B cell (primary cell): ENCODE measurements at regions not wholly inside any gene's neighbourhood (a gene's known extent, or its start where the extent isn't known, plus 50 kb on each side); places are given as distances from the start of the nearest gene placed in this dataset.

Experiments
- ATAC-seq: fragments of 200-7000 bp; cut with Tn5 transposase; one replicate; pipeline ENCODE4 v1.10.0; 2021; ENCODE audit warnings: low read depth, mild to moderate bottlenecking, moderate number of reproducible peaks, moderate library complexity
- CTCF ChIA-PET: fragments of 350-600 bp; sonication (Branson Sonifier 250); formaldehyde crosslinking; loops from one replicate; lab custom pipeline; 2021; ENCODE audit warnings: antibody characterized with exemption, inconsistent platforms; lab: Charles Lee
- POLR2A ChIA-PET: fragments of 350-600 bp; sonication (Branson Sonifier 250); formaldehyde crosslinking; loops from one replicate; lab custom pipeline; 2021; ENCODE audit warnings: antibody characterized with exemption; lab: Charles Lee
- DNase-seq: peaks from one replicate; pipeline ENCODE4 v3.0.0; 2013
- H2AFZ ChIP-seq: 2 replicates; pipeline ENCODE4 v1.6.1; 2012; ENCODE audit warnings: mild to moderate bottlenecking, low read depth, low read length; ENCODE audit not compliant: insufficient read depth, poor library complexity, severe bottlenecking
- H3K27ac ChIP-seq, 2 donors: 1 replicate in 1 of 2; 2 replicates in 1 of 2; pipeline ENCODE4 v1.5.1; 2012 to 2013; ENCODE audit warnings: low read length in 2 of 2, mild to moderate bottlenecking in 2 of 2, moderate library complexity in 1 of 2
- H3K27me3 ChIP-seq, 4 experiments: fragments of 200-600 bp in 1 of 4; sonication (generic) in 1 of 4; replicated peaks in 1 of 4; 1 replicate in 2 of 4; 2 replicates in 2 of 4; pipeline versions ENCODE4 v1.6.1 to v1.7.0; 2013 to 2016; ENCODE audit warnings: low read length in 3 of 4, mild to moderate bottlenecking in 2 of 4, mixed read lengths in 1 of 4, moderate library complexity in 1 of 4; ENCODE audit not compliant: insufficient read depth in 4 of 4, control insufficient read depth in 3 of 4; ENCODE audit errors: control extremely low read depth in 1 of 4
- H3K36me3 ChIP-seq, 2 experiments: replicated peaks in 1 of 2; 1 replicate in 1 of 2; 2 replicates in 1 of 2; pipeline versions ENCODE4 v1.6.1 to v1.7.1; 2013; ENCODE audit warnings: low read length in 1 of 2; ENCODE audit not compliant: insufficient read depth in 2 of 2, control insufficient read depth in 1 of 2; ENCODE audit errors: control extremely low read depth in 1 of 2, extremely low read depth in 1 of 2
- H3K4me1 ChIP-seq, 2 donors: fragments of 200-600 bp in 1 of 2; sonication (generic) in 1 of 2; 1 replicate in 1 of 2; 2 replicates in 1 of 2; pipeline versions ENCODE4 v1.5.1 to v1.6.1; 2013 to 2017; ENCODE audit warnings: low read length in 2 of 2; ENCODE audit not compliant: control insufficient read depth in 2 of 2, insufficient read depth in 2 of 2
- H3K4me2 ChIP-seq: replicated peaks from 2 replicates; pipeline ENCODE3; 2012; ENCODE audit warnings: mild to moderate bottlenecking, low read depth, low read length; ENCODE audit not compliant: poor library complexity, severe bottlenecking
- H3K4me3 ChIP-seq, 5 experiments: fragments of 200-600 bp in 1 of 5; sonication (generic) in 1 of 5; 1 replicate in 3 of 5; 2 replicates in 2 of 5; pipeline versions ENCODE4 v1.5.1 to v1.7.0; 2011 to 2016; ENCODE audit warnings: low read length in 4 of 5, mild to moderate bottlenecking in 4 of 5, low read depth in 2 of 5, control low read depth in 1 of 5, moderate library complexity in 1 of 5; ENCODE audit not compliant: insufficient read depth in 1 of 5; ENCODE audit errors: control extremely low read depth in 1 of 5, extremely low read depth in 1 of 5
- H3K79me2 ChIP-seq: fragments of 200-600 bp; sonication (generic); one replicate; pipeline ENCODE4 v1.6.0; 2016; ENCODE audit warnings: low read length; ENCODE audit not compliant: control insufficient read depth, insufficient read depth
- H3K9ac ChIP-seq: fragments of 200-600 bp; sonication (generic); 2 replicates; pipeline ENCODE4 v1.6.1; 2017; ENCODE audit warnings: mild to moderate bottlenecking, low read length, moderate library complexity
- H3K9me3 ChIP-seq, 3 donors: one replicate each; pipeline versions ENCODE4 v1.6.1 to v1.7.1; 2013; ENCODE audit warnings: low read length in 2 of 3; ENCODE audit not compliant: control insufficient read depth in 2 of 3, insufficient read depth in 1 of 3; ENCODE audit errors: control extremely low read depth in 1 of 3
- H4K20me1 ChIP-seq: 2 replicates; pipeline ENCODE4 v1.6.0; 2012; ENCODE audit warnings: mild to moderate bottlenecking, low read length; ENCODE audit not compliant: insufficient read depth, control insufficient read depth, poor library complexity, severe bottlenecking
- H3K27ac Mint-ChIP-seq: one replicate; pipeline ENCODE4 v1.8.0; 2021; ENCODE audit warnings: mixed read lengths
- H3K27me3 Mint-ChIP-seq: one replicate; pipeline ENCODE4 v1.8.0; 2021; ENCODE audit warnings: mixed read lengths
- H3K4me1 Mint-ChIP-seq: one replicate; pipeline ENCODE4 v1.8.0; 2021; ENCODE audit warnings: mixed read lengths
- H3K4me3 Mint-ChIP-seq: one replicate; pipeline ENCODE4 v1.8.0; 2021; ENCODE audit warnings: mixed read lengths
- H3K9me3 Mint-ChIP-seq: one replicate; pipeline ENCODE4 v1.8.0; 2022; ENCODE audit warnings: mixed read lengths; ENCODE audit not compliant: insufficient read depth
- EZH2 ChIP-seq: IDR thresholded peaks from 2 replicates; pipeline ENCODE4 v1.6.1; 2012; ENCODE audit warnings: borderline replicate concordance, low read depth, mild to moderate bottlenecking, moderate library complexity, low read length; ENCODE audit not compliant: insufficient read depth, poor library complexity, severe bottlenecking
- WGBS: methylation state at CpG from one replicate; pipeline ENCODE4 v1.1.5; 2013; ENCODE audit warnings: missing lambda C conversion rate; ENCODE audit not compliant: insufficient coverage; 5-methylcytosine and 5-hydroxymethylcytosine counted together
- intact Hi-C: fragments of 100-400 bp; cut with micrococcal nuclease; formaldehyde crosslinking; loops from one replicate; pipeline ENCODE4 v1.10.0; 2022
- TF ChIP-seq, protein P1 (sequence below): fragments of 200-600 bp; IDR thresholded peaks from one replicate; pipeline ENCODE4 v1.8.0; 2022; ENCODE audit warnings: antibody characterized with exemption, mild to moderate bottlenecking

DNA sequence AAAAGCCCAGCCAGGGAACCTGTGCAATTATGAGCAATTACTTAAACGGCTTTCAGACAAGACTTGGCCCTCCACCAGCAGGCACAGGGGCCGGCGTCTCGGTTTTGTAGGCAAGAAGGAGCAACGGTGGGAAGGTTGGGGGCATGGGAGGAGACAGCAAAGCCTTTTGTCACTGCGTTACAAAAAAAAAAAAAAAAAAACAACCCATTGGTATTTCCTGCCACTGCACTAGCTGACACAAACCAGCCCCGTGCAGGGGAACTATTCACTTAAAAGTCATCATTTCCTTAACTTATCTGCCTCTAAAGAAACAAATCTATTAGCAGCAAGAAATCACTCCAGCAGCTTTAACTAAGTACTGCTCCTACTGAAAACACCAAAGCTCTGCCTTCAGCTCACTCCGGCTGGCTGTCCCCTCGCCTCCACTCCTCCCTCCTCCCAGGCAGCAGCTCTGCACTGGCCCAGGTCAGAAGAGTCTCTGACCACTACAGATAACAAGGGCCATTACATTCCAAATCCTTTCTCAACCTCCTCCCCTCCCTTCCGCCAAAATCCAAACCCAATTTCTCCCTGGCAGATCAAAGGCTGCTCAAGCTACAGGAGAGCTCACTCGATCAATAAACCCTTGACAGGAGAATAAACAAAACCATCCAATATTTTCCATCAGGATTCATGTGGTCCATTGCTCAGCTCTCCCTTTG, 105.2 kb upstream of the CDKN3 start:
- Mint-ChIP-seq H3K9me3 (peaks cover 4% of the 10 kb centered on the region), H3K27me3 (peaks cover 31% of the 10 kb centered on the region), H3K27ac (no peak overlapping the region), H3K4me3 (no peak overlapping the region), H3K4me1 (no peaks in the 10 kb centered on the region)
- 46% methylated on average over 9 of the region's 11 CpGs for WGBS
- intact Hi-C loops = no loop called here
- Histone ChIP-seq H3K9me3 (no peaks in the 10 kb centered on the region), H3K4me1 (no peaks in the 10 kb centered on the region), H3K27ac (no peak overlapping the region), H2AFZ (no peak overlapping the region), H3K27me3 (peaks cover 0 to 7% (median 0%) of the 10 kb centered on the region in 4 experiments), H4K20me1 (no peaks in the 10 kb centered on the region), H3K9ac (no peak overlapping the region), H3K4me3 (no peak overlapping the region), H3K36me3 (no peaks in the 10 kb centered on the region), H3K79me2 (no peaks in the 10 kb centered on the region), H3K4me2 (no peak overlapping the region)
- TF ChIP-seq, protein P1, sequence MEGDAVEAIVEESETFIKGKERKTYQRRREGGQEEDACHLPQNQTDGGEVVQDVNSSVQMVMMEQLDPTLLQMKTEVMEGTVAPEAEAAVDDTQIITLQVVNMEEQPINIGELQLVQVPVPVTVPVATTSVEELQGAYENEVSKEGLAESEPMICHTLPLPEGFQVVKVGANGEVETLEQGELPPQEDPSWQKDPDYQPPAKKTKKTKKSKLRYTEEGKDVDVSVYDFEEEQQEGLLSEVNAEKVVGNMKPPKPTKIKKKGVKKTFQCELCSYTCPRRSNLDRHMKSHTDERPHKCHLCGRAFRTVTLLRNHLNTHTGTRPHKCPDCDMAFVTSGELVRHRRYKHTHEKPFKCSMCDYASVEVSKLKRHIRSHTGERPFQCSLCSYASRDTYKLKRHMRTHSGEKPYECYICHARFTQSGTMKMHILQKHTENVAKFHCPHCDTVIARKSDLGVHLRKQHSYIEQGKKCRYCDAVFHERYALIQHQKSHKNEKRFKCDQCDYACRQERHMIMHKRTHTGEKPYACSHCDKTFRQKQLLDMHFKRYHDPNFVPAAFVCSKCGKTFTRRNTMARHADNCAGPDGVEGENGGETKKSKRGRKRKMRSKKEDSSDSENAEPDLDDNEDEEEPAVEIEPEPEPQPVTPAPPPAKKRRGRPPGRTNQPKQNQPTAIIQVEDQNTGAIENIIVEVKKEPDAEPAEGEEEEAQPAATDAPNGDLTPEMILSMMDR = no peak
- no peak for TF ChIP-seq EZH2
- DNase-seq (no peak), ATAC-seq (no peak)
- ChIA-PET CTCF (no interaction called here), POLR2A (no interaction called here)

- H3K27ac Mint-ChIP-seq = no peak overlapping the region
- Histone ChIP-seq H3K79me2 (no peaks in the 10 kb centered on the region), H3K4me1 (no peaks in the 10 kb centered on the region), H3K36me3 (no peaks in the 10 kb centered on the region), H3K4me3 (no peak overlapping the region), H3K27ac (no peak overlapping the region), H4K20me1 (no peaks in the 10 kb centered on the region), H3K9ac (no peak overlapping the region), H2AFZ (no peak overlapping the region), H3K27me3 (peaks cover 0 to 11% (median 4%) of the 10 kb centered on the region in 4 experiments), H3K9me3 (no peaks in the 10 kb centered on the region), H3K4me2 (no peak overlapping the region)
- H3K4me1 Mint-ChIP-seq = no peaks in the 10 kb centered on the region
- CTCF ChIA-PET = no interaction called here
- H3K9me3 Mint-ChIP-seq = peaks cover 4% of the 10 kb centered on the region
- WGBS = no CpG with 5 or more reads among the region's 3 CpGs
- intact Hi-C loops = no loop called here
- ATAC-seq = no peak
- H3K27me3 Mint-ChIP-seq = peaks cover 42% of the 10 kb centered on the region
- no peak for DNase-seq
- no peak overlapping the region for H3K4me3 Mint-ChIP-seq
- TF ChIP-seq, protein P1 = no peak
- no peak for TF ChIP-seq EZH2
- POLR2A ChIA-PET = no interaction called here
These were observed 102.0 kb upstream of the CDKN3 start for GRCh38 chr14:54294802-54295201.
